ENCODE measurements at regions not wholly inside any gene's neighbourhood (a gene's known extent, or its start where the extent isn't known, plus 50 kb on each side); places are given as distances from the start of the nearest gene placed in this dataset.

GRCh38 chr3:11739706-11740105 is 96.0 kb upstream of the VGLL4 start:
- Histone ChIP-seq H4K20me1 (ENCODE audit: control insufficient read depth, insufficient read depth, low read depth, low read length) (no peaks in the 10 kb centered on the region), H3K9me3 (ENCODE audit: control insufficient read depth, insufficient read depth, low read length) (no peaks in the 10 kb centered on the region), H3K36me3 (ENCODE audit: control insufficient read depth, low read length) (no peaks in the 10 kb centered on the region), H3K79me2 (ENCODE audit: control insufficient read depth, low read length) (no peaks in the 10 kb centered on the region), H3K27me3 (ENCODE audit: control insufficient read depth, low read length) (no peaks in the 10 kb centered on the region), H3K4me3 (ENCODE audit: low read length) (no peak overlapping the region), H3K9me2 (replicated peaks; ENCODE audit: control insufficient read depth, low read length) (no peaks in the 10 kb centered on the region), H3K27ac (ENCODE audit: low read depth, low read length) (no peak overlapping the region), H3K4me2 (ENCODE audit: low read length) (no peak overlapping the region), H3K4me1 (ENCODE audit: control insufficient read depth, low read length) (no peaks in the 10 kb centered on the region), H3F3A (ENCODE audit: control insufficient read depth, insufficient read depth) (no peaks in the 10 kb centered on the region)
- TF ChIP-seq CTCF (IDR thresholded peaks at IDR 0.05; ENCODE audit: low read depth, low read length, poor library complexity, severe bottlenecking) (no peak), EZH2phosphoT487 (IDR thresholded peaks at IDR 0.05; ENCODE audit: borderline replicate concordance, low read length) (no peak)

- Histone ChIP-seq H3K9me3 (ENCODE audit: control insufficient read depth, insufficient read depth, low read length) (no peaks in the 10 kb centered on the region), H3K4me3 (ENCODE audit: low read length) (no peak overlapping the region), H3F3A (ENCODE audit: control insufficient read depth, insufficient read depth) (no peaks in the 10 kb centered on the region), H4K20me1 (ENCODE audit: control insufficient read depth, insufficient read depth, low read depth, low read length) (no peaks in the 10 kb centered on the region), H3K9me2 (replicated peaks; ENCODE audit: control insufficient read depth, low read length) (no peaks in the 10 kb centered on the region), H3K4me2 (ENCODE audit: low read length) (no peak overlapping the region), H3K79me2 (ENCODE audit: control insufficient read depth, low read length) (no peaks in the 10 kb centered on the region), H3K27me3 (ENCODE audit: control insufficient read depth, low read length) (no peaks in the 10 kb centered on the region), H3K4me1 (ENCODE audit: control insufficient read depth, low read length) (no peaks in the 10 kb centered on the region), H3K27ac (ENCODE audit: low read depth, low read length) (no peak overlapping the region), H3K36me3 (ENCODE audit: control insufficient read depth, low read length) (no peaks in the 10 kb centered on the region)
- TF ChIP-seq EZH2phosphoT487 (IDR thresholded peaks at IDR 0.05; ENCODE audit: borderline replicate concordance, low read length) (no peak), CTCF (IDR thresholded peaks at IDR 0.05; ENCODE audit: low read depth, low read length, poor library complexity, severe bottlenecking) (no peak)
These were observed 95.4 kb upstream of the VGLL4 start for GRCh38 chr3:11739123-11739522.

DNA sequence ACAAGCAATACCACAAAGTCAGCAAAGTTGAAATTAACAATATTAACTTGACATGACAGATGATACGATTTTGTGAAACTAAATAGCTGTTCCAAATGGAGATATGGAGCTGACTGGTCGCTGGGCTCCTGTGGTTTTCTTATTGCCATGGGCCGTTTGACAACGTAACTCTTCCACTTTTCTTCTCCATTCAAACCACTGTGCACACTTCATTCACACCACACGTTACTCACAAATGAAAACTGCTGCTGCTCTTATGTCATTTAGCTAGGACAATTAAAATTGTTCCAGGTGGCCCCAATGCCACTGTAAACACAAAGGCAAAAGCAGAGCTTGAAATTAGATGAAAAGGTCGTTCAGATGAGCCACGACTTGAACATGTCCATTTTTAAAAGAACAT is 94.0 kb upstream of the VGLL4 start:
- H3K4me2 ChIP-seq (ENCODE audit: low read length): no peak overlapping the region
- no peaks in the 10 kb centered on the region for H3K4me1 ChIP-seq (ENCODE audit: control insufficient read depth, low read length)
- no peak overlapping the region for H3K27ac ChIP-seq (ENCODE audit: low read depth, low read length)
- H3K9me3 ChIP-seq (ENCODE audit: control insufficient read depth, insufficient read depth, low read length): no peaks in the 10 kb centered on the region
- no peaks in the 10 kb centered on the region for H3K9me2 ChIP-seq (replicated peaks; ENCODE audit: control insufficient read depth, low read length)
- TF ChIP-seq CTCF (IDR thresholded peaks at IDR 0.05; ENCODE audit: low read depth, low read length, poor library complexity, severe bottlenecking) (no peak), EZH2phosphoT487 (IDR thresholded peaks at IDR 0.05; ENCODE audit: borderline replicate concordance, low read length) (no peak)
- no peaks in the 10 kb centered on the region for H3K36me3 ChIP-seq (ENCODE audit: control insufficient read depth, low read length)
- no peaks in the 10 kb centered on the region for H3F3A ChIP-seq (ENCODE audit: control insufficient read depth, insufficient read depth)
- no peaks in the 10 kb centered on the region for H3K27me3 ChIP-seq (ENCODE audit: control insufficient read depth, low read length)
- H3K4me3 ChIP-seq (ENCODE audit: low read length): no peak overlapping the region
- H4K20me1 ChIP-seq (ENCODE audit: control insufficient read depth, insufficient read depth, low read depth, low read length): no peaks in the 10 kb centered on the region
- no peaks in the 10 kb centered on the region for H3K79me2 ChIP-seq (ENCODE audit: control insufficient read depth, low read length)
